NCI-H128 (cell line): ENCODE measurements at regions not wholly inside any gene's neighbourhood (a gene's known extent, or its start where the extent isn't known, plus 50 kb on each side); places are given as distances from the start of the nearest gene placed in this dataset.

Experiments used
- DNase-seq: peaks from one replicate; lab custom pipeline; 2025; ENCODE audit not compliant: unreplicated experiment; lab: John Stamatoyannopoulos, UW

- no peak for DNase-seq
These were observed 457.4 kb downstream of the TCERG1L start for GRCh38 chr10:130854151-130854550.

- DNase-seq, result no peak
These were observed 453.8 kb downstream of the TCERG1L start for GRCh38 chr10:130857631-130858295.

- DNase-seq, result no peak
These were observed 452.9 kb downstream of the TCERG1L start for GRCh38 chr10:130858626-130859025.

GRCh38 chr10:130859427-130859826, 452.1 kb downstream of the TCERG1L start:
- DNase-seq, result no peak

- DNase-seq, result no peak
These were observed 449.4 kb downstream of the TCERG1L start for GRCh38 chr10:130862122-130862521.

- no peak for DNase-seq
These were observed 448.9 kb downstream of the TCERG1L start for GRCh38 chr10:130862626-130863025.

GRCh38 chr10:130863044-130863443, 448.5 kb downstream of the TCERG1L start:
- no peak for DNase-seq

GRCh38 chr10:130864961-130865818, 446.3 kb downstream of the TCERG1L start:
- DNase-seq, result no peak

GRCh38 chr10:130866857-130867256, 444.7 kb downstream of the TCERG1L start:
- no peak for DNase-seq

GRCh38 chr10:130867446-130868194, 443.9 kb downstream of the TCERG1L start:
- no peak for DNase-seq

- no peak for DNase-seq
These were observed 442.2 kb downstream of the TCERG1L start for GRCh38 chr10:130869179-130869841.

GRCh38 chr10:130871406-130871805, 440.1 kb downstream of the TCERG1L start:
- DNase-seq, result no peak

- DNase-seq, result no peak
These were observed 437.9 kb downstream of the TCERG1L start for GRCh38 chr10:130873636-130874035.

- DNase-seq, result no peak
These were observed 436.4 kb downstream of the TCERG1L start for GRCh38 chr10:130875116-130875515.

- DNase-seq, result no peak
These were observed 435.5 kb downstream of the TCERG1L start for GRCh38 chr10:130875897-130876472.

- no peak for DNase-seq
These were observed 434.4 kb downstream of the TCERG1L start for GRCh38 chr10:130877126-130877525.

GRCh38 chr10:130878131-130878530, 433.4 kb downstream of the TCERG1L start:
- no peak for DNase-seq

- no peak for DNase-seq
These were observed 428.6 kb downstream of the TCERG1L start for GRCh38 chr10:130882906-130883305.

GRCh38 chr10:130884456-130884855, 427.1 kb downstream of the TCERG1L start:
- no peak for DNase-seq

- DNase-seq, result no peak
These were observed 426.4 kb downstream of the TCERG1L start for GRCh38 chr10:130885021-130885655.
